ENCODE measurements at regions not wholly inside any gene's neighbourhood (a gene's known extent, or its start where the extent isn't known, plus 50 kb on each side); places are given as distances from the start of the nearest gene placed in this dataset.
A peak's percentile ranks its signal among the peaks of the same experiment; 100 is the strongest.
"Not testable (repeated sequence)": the region's sequence is repeated elsewhere in the genome, so short reads cannot be mapped to it uniquely, and the experiment has no call there.

GRCh38 chr14:105645389-105645788 is 119.0 kb downstream of the TMEM121 start:
- H3K4me3 Mint-ChIP-seq (ENCODE audit: unreplicated experiment); H3K27me3 Mint-ChIP-seq (ENCODE audit: low read depth); H3K4me1 Mint-ChIP-seq (ENCODE audit: low read depth); H3K36me3 Mint-ChIP-seq (ENCODE audit: low read depth); DNase-seq (ENCODE audit: low spot score); H3K27ac Mint-ChIP-seq (ENCODE audit: unreplicated experiment): not testable (repeated sequence)
- H3K9me3 Mint-ChIP-seq (ENCODE audit: low read depth), result peaks cover 10% of the 10 kb centered on the region

- Mint-ChIP-seq H3K4me3 (ENCODE audit: unreplicated experiment) (no peak overlapping the region), H3K27ac (ENCODE audit: unreplicated experiment) (no peak overlapping the region), H3K36me3 (ENCODE audit: low read depth) (no peaks in the 10 kb centered on the region), H3K9me3 (ENCODE audit: low read depth) (peaks cover 10% of the 10 kb centered on the region), H3K27me3 (ENCODE audit: low read depth) (no peaks in the 10 kb centered on the region), H3K4me1 (ENCODE audit: low read depth) (no peaks in the 10 kb centered on the region)
- DNase-seq (ENCODE audit: low spot score), result peak; percentile 91
- TF ChIP-seq CTCF (IDR thresholded peaks at IDR 0.05), result no peak
Measured at GRCh38 chr14:105646175-105646574, 119.8 kb downstream of the TMEM121 start.

GRCh38 chr14:105646711-105647281 is 120.4 kb downstream of the TMEM121 start:
- peaks cover 10% of the 10 kb centered on the region for H3K9me3 Mint-ChIP-seq (ENCODE audit: low read depth)
- not testable (repeated sequence) for H3K36me3 Mint-ChIP-seq (ENCODE audit: low read depth); H3K27ac Mint-ChIP-seq (ENCODE audit: unreplicated experiment); H3K4me3 Mint-ChIP-seq (ENCODE audit: unreplicated experiment); H3K4me1 Mint-ChIP-seq (ENCODE audit: low read depth); H3K27me3 Mint-ChIP-seq (ENCODE audit: low read depth)
- peak; percentile 71 for DNase-seq (ENCODE audit: low spot score)

GRCh38 chr14:105647426-105647783 is 121.0 kb downstream of the TMEM121 start:
- not testable (repeated sequence) for H3K27me3 Mint-ChIP-seq (ENCODE audit: low read depth)
- H3K9me3 Mint-ChIP-seq (ENCODE audit: low read depth), result peaks cover 10% of the 10 kb centered on the region
- DNase-seq (ENCODE audit: low spot score), result peak; percentile 53

DNA sequence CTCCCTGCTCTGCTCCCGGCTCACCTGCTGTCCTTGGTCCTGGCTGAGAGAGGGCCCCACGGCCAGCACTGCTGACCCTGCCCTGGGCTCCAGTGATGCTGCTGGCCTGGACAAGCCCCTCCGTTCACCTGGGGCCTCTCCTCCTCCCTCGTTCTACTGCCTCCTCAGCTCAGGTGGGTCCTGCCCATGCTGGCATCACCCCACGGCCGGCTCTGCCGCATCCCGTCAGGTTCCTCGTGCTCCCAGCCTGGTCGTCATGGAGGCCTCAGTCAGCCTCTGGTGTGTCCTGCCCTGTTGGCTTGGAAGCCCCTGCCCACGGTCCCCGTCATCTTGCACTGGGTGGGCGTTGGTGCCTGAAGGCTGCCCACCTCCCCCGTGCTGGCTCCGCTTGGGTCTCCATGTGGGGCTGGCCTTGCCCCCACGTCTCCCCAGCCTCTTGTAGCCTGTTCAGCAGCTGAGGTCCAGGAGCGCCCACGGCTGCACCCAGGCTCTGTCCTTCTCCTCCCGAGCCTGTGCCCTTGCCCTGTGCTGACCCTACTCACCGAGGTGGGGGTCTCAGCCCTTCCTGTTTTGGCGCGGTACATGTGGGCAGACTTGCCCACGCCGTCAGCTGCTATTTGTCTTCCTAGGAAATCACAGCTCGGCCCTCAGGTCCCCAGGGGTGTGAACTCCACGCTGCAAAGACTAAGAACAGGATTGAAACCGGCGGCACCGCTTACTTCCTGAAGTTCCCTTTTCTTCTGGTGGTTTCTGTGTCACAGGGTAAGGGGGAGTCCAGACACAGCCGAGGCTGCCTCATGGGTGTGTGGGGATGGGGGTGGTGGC is 121.6 kb downstream of the TMEM121 start:
- Mint-ChIP-seq H3K27ac (ENCODE audit: unreplicated experiment) (no peak overlapping the region), H3K36me3 (ENCODE audit: low read depth) (no peaks in the 10 kb centered on the region), H3K4me1 (ENCODE audit: low read depth) (no peaks in the 10 kb centered on the region), H3K9me3 (ENCODE audit: low read depth) (peaks cover 10% of the 10 kb centered on the region), H3K4me3 (ENCODE audit: unreplicated experiment) (no peak overlapping the region), H3K27me3 (ENCODE audit: low read depth) (no peaks in the 10 kb centered on the region)
- TF ChIP-seq CTCF (IDR thresholded peaks at IDR 0.05), result no peak
- DNase-seq (ENCODE audit: low spot score), result peak; percentile 91

More at GRCh38 chr14:105647426-105647783, 121.0 kb downstream of the TMEM121 start:
- H3K36me3 Mint-ChIP-seq (ENCODE audit: low read depth); H3K4me1 Mint-ChIP-seq (ENCODE audit: low read depth); H3K27ac Mint-ChIP-seq (ENCODE audit: unreplicated experiment); H3K4me3 Mint-ChIP-seq (ENCODE audit: unreplicated experiment): not testable (repeated sequence)

GRCh38 chr14:105648609-105649535 is 122.5 kb downstream of the TMEM121 start:
- H3K9me3 Mint-ChIP-seq (ENCODE audit: low read depth); H3K36me3 Mint-ChIP-seq (ENCODE audit: low read depth); H3K27ac Mint-ChIP-seq (ENCODE audit: unreplicated experiment); H3K27me3 Mint-ChIP-seq (ENCODE audit: low read depth); H3K4me1 Mint-ChIP-seq (ENCODE audit: low read depth); H3K4me3 Mint-ChIP-seq (ENCODE audit: unreplicated experiment): not testable (repeated sequence)
- DNase-seq (ENCODE audit: low spot score), result peak; percentile 94

DNA sequence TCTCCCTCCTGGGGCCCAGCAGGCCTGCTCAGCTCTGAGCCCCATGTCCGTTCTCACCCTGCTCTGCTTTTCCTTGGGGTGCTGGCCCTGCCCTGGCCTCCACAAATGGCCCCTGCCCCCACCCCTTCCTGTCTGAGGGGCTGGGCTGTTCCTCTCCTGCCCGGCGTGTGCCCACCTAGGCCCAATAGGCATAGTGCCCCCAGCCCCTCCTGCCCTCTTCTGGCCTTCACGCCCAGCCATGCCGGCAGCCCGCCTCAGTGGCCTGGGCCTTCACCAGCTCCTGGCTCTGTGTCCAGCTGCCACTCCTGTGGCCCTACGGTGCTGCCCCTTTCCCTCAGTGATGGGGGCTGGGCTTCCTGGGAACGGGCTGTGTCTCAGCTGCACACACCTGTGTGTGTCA is 125.9 kb downstream of the TMEM121 start:
- not testable (repeated sequence) for H3K27me3 Mint-ChIP-seq (ENCODE audit: low read depth); H3K4me3 Mint-ChIP-seq (ENCODE audit: unreplicated experiment); H3K4me1 Mint-ChIP-seq (ENCODE audit: low read depth); H3K36me3 Mint-ChIP-seq (ENCODE audit: low read depth); H3K27ac Mint-ChIP-seq (ENCODE audit: unreplicated experiment); DNase-seq (ENCODE audit: low spot score)
- peaks cover 20% of the 10 kb centered on the region for H3K9me3 Mint-ChIP-seq (ENCODE audit: low read depth)

DNA sequence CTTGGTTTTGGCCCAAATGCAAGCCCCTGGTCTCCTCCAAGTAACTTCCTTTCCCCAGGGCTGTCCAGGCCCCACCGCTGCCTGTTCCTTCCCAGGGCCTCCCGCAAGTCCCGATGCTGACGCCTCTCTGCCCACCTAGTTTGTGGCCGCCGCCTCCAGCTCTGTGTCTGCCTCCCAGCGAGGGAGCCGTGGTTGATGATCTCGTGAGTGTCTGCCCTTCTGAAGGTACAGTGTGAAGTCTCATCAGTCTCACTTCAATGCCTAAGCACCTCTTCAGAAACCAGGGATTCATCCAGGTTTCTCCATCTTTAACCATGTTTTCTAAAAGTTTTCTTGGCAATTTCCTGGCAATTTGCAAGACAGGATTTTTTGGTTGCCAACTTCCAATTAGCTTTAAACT is 127.5 kb downstream of the TMEM121 start:
- not testable (repeated sequence) for H3K4me1 Mint-ChIP-seq (ENCODE audit: low read depth); H3K27ac Mint-ChIP-seq (ENCODE audit: unreplicated experiment); H3K36me3 Mint-ChIP-seq (ENCODE audit: low read depth); H3K27me3 Mint-ChIP-seq (ENCODE audit: low read depth); H3K4me3 Mint-ChIP-seq (ENCODE audit: unreplicated experiment); DNase-seq (ENCODE audit: low spot score)
- H3K9me3 Mint-ChIP-seq (ENCODE audit: low read depth), result peaks cover 34% of the 10 kb centered on the region

GRCh38 chr14:105659255-105659654 is 132.9 kb downstream of the TMEM121 start:
- H3K4me3 Mint-ChIP-seq (ENCODE audit: unreplicated experiment); H3K36me3 Mint-ChIP-seq (ENCODE audit: low read depth); DNase-seq (ENCODE audit: low spot score); H3K27ac Mint-ChIP-seq (ENCODE audit: unreplicated experiment); H3K27me3 Mint-ChIP-seq (ENCODE audit: low read depth); H3K4me1 Mint-ChIP-seq (ENCODE audit: low read depth): not testable (repeated sequence)
- peaks cover 46% of the 10 kb centered on the region for H3K9me3 Mint-ChIP-seq (ENCODE audit: low read depth)

Measured in chondrocyte (in vitro differentiated cells).